H1 (cell line): ENCODE measurements at regions not wholly inside any gene's neighbourhood (a gene's known extent, or its start where the extent isn't known, plus 50 kb on each side); places are given as distances from the start of the nearest gene placed in this dataset.

Experiments
- BRCA1 ChIP-seq: IDR thresholded peaks from 2 replicates; pipeline ENCODE4 v1.6.1; 2012; ENCODE audit warnings: low read depth, low read length, improper control_type of control experiment
- CTCF ChIP-seq, 3 experiments: IDR thresholded peaks; 1 replicate in 2 of 3; 2 replicates in 1 of 3; pipeline versions ENCODE4 v1.5.1 to v1.6.1; 2011; ENCODE audit warnings: low read length in 3 of 3, mild to moderate bottlenecking in 3 of 3, inconsistent platforms in 2 of 3, low read depth in 1 of 3, moderate library complexity in 1 of 3; ENCODE audit not compliant: insufficient read depth in 1 of 3; ENCODE audit errors: control extremely low read depth in 1 of 3
- HDAC2 ChIP-seq, 2 experiments: fragments of 300-600 bp in 1 of 2; sonication (generic) in 1 of 2; IDR thresholded peaks; 2 replicates each; pipeline ENCODE4 v1.6.1; 2011 to 2012; ENCODE audit warnings: low read depth in 2 of 2, low read length in 2 of 2, mild to moderate bottlenecking in 2 of 2, moderate library complexity in 2 of 2, borderline replicate concordance in 1 of 2, inconsistent platforms in 1 of 2
- POLR2A ChIP-seq, 2 experiments: IDR thresholded peaks; 1 replicate in 1 of 2; 2 replicates in 1 of 2; pipeline ENCODE4 v1.6.1; 2011; ENCODE audit warnings: low read depth in 2 of 2, low read length in 2 of 2, mild to moderate bottlenecking in 2 of 2; ENCODE audit errors: control extremely low read depth in 1 of 2
- POLR2AphosphoS5 ChIP-seq: IDR thresholded peaks from 2 replicates; pipeline ENCODE4 v1.6.1; 2011; ENCODE audit warnings: low read depth, low read length
- SRF ChIP-seq: IDR thresholded peaks from 2 replicates; pipeline ENCODE4 v1.6.1; 2011; ENCODE audit warnings: mild to moderate bottlenecking, low read depth, low read length, moderate library complexity

GRCh38 chr3:196139281-196139680, 57.4 kb upstream of the TFRC start:
- TF ChIP-seq POLR2AphosphoS5: no peak
- no peak for TF ChIP-seq CTCF (IDR thresholded peaks at IDR 0.05; ENCODE audit: control extremely low read depth in 1 of 3, insufficient read depth in 1 of 3, low read depth in 1 of 3, low read length in 3 of 3)
- no peak for TF ChIP-seq SRF
- no peak for TF ChIP-seq HDAC2 (IDR thresholded peaks at IDR 0.05; ENCODE audit: borderline replicate concordance in 1 of 2, low read depth in 2 of 2, low read length in 2 of 2)
- TF ChIP-seq BRCA1: no peak
- no peak for TF ChIP-seq POLR2A (IDR thresholded peaks at IDR 0.05; ENCODE audit: control extremely low read depth in 1 of 2, low read depth in 2 of 2, low read length in 2 of 2)
